ENCODE measurements at regions not wholly inside any gene's neighbourhood (a gene's known extent, or its start where the extent isn't known, plus 50 kb on each side); places are given as distances from the start of the nearest gene placed in this dataset.

DNA sequence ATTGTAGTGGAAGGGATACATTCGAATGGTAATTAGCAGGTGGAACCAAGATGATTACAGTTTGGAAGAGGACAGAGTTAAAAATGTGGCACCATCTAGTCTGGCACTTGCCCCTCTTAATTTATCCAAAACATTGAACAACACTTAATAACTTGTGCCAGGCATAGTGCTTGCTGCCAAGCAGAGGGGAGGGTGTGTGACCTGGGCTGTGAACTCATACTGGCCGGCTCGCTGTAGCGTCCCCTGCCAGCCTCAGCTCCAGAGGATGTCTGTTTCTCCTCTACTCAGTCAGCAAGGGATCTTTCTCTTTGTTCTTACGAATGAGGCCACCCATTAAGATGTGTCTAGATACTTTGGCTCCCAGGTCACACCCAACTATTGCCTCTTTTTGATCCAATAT is 179.4 kb upstream of the INHBA start:
- TF ChIP-seq PATZ1 (CRISPR knock-in tag; IDR thresholded peaks at IDR 0.05; ENCODE audit: borderline replicate concordance) = no peak
- TF ChIP-seq ZC3H10 (CRISPR knock-in tag; IDR thresholded peaks at IDR 0.05) = no peak
- TF ChIP-seq OSR1 (CRISPR knock-in tag; IDR thresholded peaks at IDR 0.05) = no peak
- no peak for TF ChIP-seq RARB (CRISPR knock-in tag; IDR thresholded peaks at IDR 0.05)
- no peak for TF ChIP-seq POU6F1 (CRISPR knock-in tag; IDR thresholded peaks at IDR 0.05; ENCODE audit: borderline replicate concordance, low read depth)
- no peak for TF ChIP-seq GLIS3 (CRISPR knock-in tag; IDR thresholded peaks at IDR 0.05)
- TF ChIP-seq CSDC2 (CRISPR knock-in tag; IDR thresholded peaks at IDR 0.05) = no peak
- no peak for TF ChIP-seq ZFP3 (CRISPR knock-in tag; IDR thresholded peaks at IDR 0.05)
- TF ChIP-seq, protein P1, sequence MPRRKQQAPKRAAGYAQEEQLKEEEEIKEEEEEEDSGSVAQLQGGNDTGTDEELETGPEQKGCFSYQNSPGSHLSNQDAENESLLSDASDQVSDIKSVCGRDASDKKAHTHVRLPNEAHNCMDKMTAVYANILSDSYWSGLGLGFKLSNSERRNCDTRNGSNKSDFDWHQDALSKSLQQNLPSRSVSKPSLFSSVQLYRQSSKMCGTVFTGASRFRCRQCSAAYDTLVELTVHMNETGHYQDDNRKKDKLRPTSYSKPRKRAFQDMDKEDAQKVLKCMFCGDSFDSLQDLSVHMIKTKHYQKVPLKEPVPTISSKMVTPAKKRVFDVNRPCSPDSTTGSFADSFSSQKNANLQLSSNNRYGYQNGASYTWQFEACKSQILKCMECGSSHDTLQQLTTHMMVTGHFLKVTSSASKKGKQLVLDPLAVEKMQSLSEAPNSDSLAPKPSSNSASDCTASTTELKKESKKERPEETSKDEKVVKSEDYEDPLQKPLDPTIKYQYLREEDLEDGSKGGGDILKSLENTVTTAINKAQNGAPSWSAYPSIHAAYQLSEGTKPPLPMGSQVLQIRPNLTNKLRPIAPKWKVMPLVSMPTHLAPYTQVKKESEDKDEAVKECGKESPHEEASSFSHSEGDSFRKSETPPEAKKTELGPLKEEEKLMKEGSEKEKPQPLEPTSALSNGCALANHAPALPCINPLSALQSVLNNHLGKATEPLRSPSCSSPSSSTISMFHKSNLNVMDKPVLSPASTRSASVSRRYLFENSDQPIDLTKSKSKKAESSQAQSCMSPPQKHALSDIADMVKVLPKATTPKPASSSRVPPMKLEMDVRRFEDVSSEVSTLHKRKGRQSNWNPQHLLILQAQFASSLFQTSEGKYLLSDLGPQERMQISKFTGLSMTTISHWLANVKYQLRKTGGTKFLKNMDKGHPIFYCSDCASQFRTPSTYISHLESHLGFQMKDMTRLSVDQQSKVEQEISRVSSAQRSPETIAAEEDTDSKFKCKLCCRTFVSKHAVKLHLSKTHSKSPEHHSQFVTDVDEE (CRISPR knock-in tag; IDR thresholded peaks at IDR 0.05) = no peak
- TF ChIP-seq ARNTL (CRISPR knock-in tag; IDR thresholded peaks at IDR 0.05; ENCODE audit: borderline replicate concordance, low read depth) = no peak
- no peak for TF ChIP-seq SNAI2 (CRISPR knock-in tag; IDR thresholded peaks at IDR 0.05)
- no peak for TF ChIP-seq ZNF565 (CRISPR knock-in tag; conservative IDR thresholded peaks at IDR 0.05; ENCODE audit: low read depth)
- TF ChIP-seq ZFP30 (CRISPR knock-in tag; IDR thresholded peaks at IDR 0.05) = no peak

Measured in SK-N-SH treated with all-trans-retinoic acid at 6 μM for 48 hours (cell line).